ENCODE measurements at regions not wholly inside any gene's neighbourhood (a gene's known extent, or its start where the extent isn't known, plus 50 kb on each side); places are given as distances from the start of the nearest gene placed in this dataset.

GRCh38 chr1:203572134-203572625 lies 54.5 kb upstream of the ATP2B4 start:
- TF ChIP-seq CTCF (IDR thresholded peaks at IDR 0.05; ENCODE audit: poor library complexity, severe bottlenecking) (no peak), POLR2AphosphoS5 (IDR thresholded peaks at IDR 0.05) (no peak), EP300 (conservative IDR thresholded peaks at IDR 0.05; ENCODE audit: poor library complexity, severe bottlenecking) (peak; percentile 28), SMC3 (conservative IDR thresholded peaks at IDR 0.05; ENCODE audit: poor library complexity) (no peak)

Data from neural cell (in vitro differentiated cells).